GM10266 (cell line): ENCODE measurements at regions not wholly inside any gene's neighbourhood (a gene's known extent, or its start where the extent isn't known, plus 50 kb on each side); places are given as distances from the start of the nearest gene placed in this dataset.
"Not testable (repeated sequence)": the region's sequence is repeated elsewhere in the genome, so short reads cannot be mapped to it uniquely, and the experiment has no call there.

ENCODE experiments used
- DNase-seq: peaks from one replicate; pipeline ENCODE4 v3.0.0; 2012; ENCODE audit errors: extremely low spot score
- CTCF ChIP-seq: IDR thresholded peaks from 2 replicates; pipeline ENCODE4 v1.5.1; 2012; ENCODE audit warnings: mild to moderate bottlenecking, low read depth; ENCODE audit not compliant: control insufficient read depth, insufficient read depth; ENCODE audit errors: missing control alignments

GRCh38 chr15:62647843-62648505 is 394.6 kb upstream of the TPM1 start:
- no peak for DNase-seq
- TF ChIP-seq CTCF = no peak

GRCh38 chr15:62648954-62649353 is 393.6 kb upstream of the TPM1 start:
- peak; percentile 27 for TF ChIP-seq CTCF
- DNase-seq = no peak

- peak; percentile 57 for DNase-seq
- TF ChIP-seq CTCF = no peak
Measured at GRCh38 chr15:62649793-62650420, 392.6 kb upstream of the TPM1 start.

GRCh38 chr15:62653122-62653521 is 389.4 kb upstream of the TPM1 start:
- DNase-seq = no peak
- TF ChIP-seq CTCF = no peak

- TF ChIP-seq CTCF = no peak
- no peak for DNase-seq
Measured at GRCh38 chr15:62656071-62656470, 386.5 kb upstream of the TPM1 start.

GRCh38 chr15:62657501-62657900 is 385.0 kb upstream of the TPM1 start:
- not testable (repeated sequence) for DNase-seq

- TF ChIP-seq CTCF = no peak
- no peak for DNase-seq
Measured at GRCh38 chr15:62658498-62658897, 384.0 kb upstream of the TPM1 start.

- DNase-seq = no peak
- TF ChIP-seq CTCF = no peak
Measured at GRCh38 chr15:62663547-62663946, 379.0 kb upstream of the TPM1 start.
